WERI-Rb-1 (cell line): ENCODE measurements at regions not wholly inside any gene's neighbourhood (a gene's known extent, or its start where the extent isn't known, plus 50 kb on each side); places are given as distances from the start of the nearest gene placed in this dataset.

Source experiments
- DNase-seq: peaks from one replicate; pipeline ENCODE4 v3.0.0-alpha.2; 2020
- H3K27ac ChIP-seq: fragments of 250-450 bp; sonication (Bioruptor Pico); 2 replicates; pipeline ENCODE4 v1.5.1; 2020; ENCODE audit warnings: mild to moderate bottlenecking, moderate library complexity
- H3K27me3 ChIP-seq: fragments of 250-450 bp; sonication (Bioruptor Pico); 2 replicates; pipeline ENCODE4 v1.5.1; 2021; ENCODE audit warnings: mild to moderate bottlenecking, low read depth, moderate library complexity; ENCODE audit not compliant: insufficient read depth, severe bottlenecking
- H3K36me3 ChIP-seq: fragments of 250-450 bp; sonication (Bioruptor Pico); 2 replicates; pipeline ENCODE4 v1.5.1; 2020; ENCODE audit warnings: mild to moderate bottlenecking, moderate library complexity
- H3K4me3 ChIP-seq: 2 replicates; pipeline ENCODE4 v1.5.1; 2011; ENCODE audit warnings: low read depth, mild to moderate bottlenecking, control low read depth, low read length
- H3K9me3 ChIP-seq: fragments of 250-450 bp; sonication (Bioruptor Pico); 2 replicates; pipeline ENCODE4 v1.5.1; 2021; ENCODE audit warnings: mild to moderate bottlenecking, moderate library complexity; ENCODE audit not compliant: severe bottlenecking
- CTCF ChIP-seq: IDR thresholded peaks from 2 replicates; pipeline ENCODE4 v1.5.1; 2011; ENCODE audit warnings: low read depth, mild to moderate bottlenecking, control low read depth, inconsistent platforms, low read length

- peak; percentile 1 for DNase-seq
- H3K27me3 ChIP-seq: no peaks in the 10 kb centered on the region
- no peak for TF ChIP-seq CTCF
- H3K4me3 ChIP-seq: no peak overlapping the region
- H3K36me3 ChIP-seq: no peaks in the 10 kb centered on the region
- H3K9me3 ChIP-seq: no peaks in the 10 kb centered on the region
- no peak overlapping the region for H3K27ac ChIP-seq
Observed at GRCh38 chr14:101507836-101508150, 53.5 kb upstream of the DIO3 start.

GRCh38 chr14:101508196-101508947 is 52.9 kb upstream of the DIO3 start:
- H3K36me3 ChIP-seq: no peaks in the 10 kb centered on the region
- DNase-seq: no peak
- H3K27ac ChIP-seq: no peak overlapping the region
- TF ChIP-seq CTCF: no peak
- H3K27me3 ChIP-seq: no peaks in the 10 kb centered on the region
- H3K4me3 ChIP-seq: no peak overlapping the region
- no peaks in the 10 kb centered on the region for H3K9me3 ChIP-seq

- DNase-seq: no peak
- no peak overlapping the region for H3K4me3 ChIP-seq
- H3K27ac ChIP-seq: no peak overlapping the region
- no peaks in the 10 kb centered on the region for H3K36me3 ChIP-seq
- TF ChIP-seq CTCF: no peak
- no peaks in the 10 kb centered on the region for H3K9me3 ChIP-seq
- H3K27me3 ChIP-seq: no peaks in the 10 kb centered on the region
Observed at GRCh38 chr14:101508948-101509729, 52.2 kb upstream of the DIO3 start.

GRCh38 chr14:101509730-101510371 is 51.4 kb upstream of the DIO3 start:
- Histone ChIP-seq H3K36me3 (no peaks in the 10 kb centered on the region), H3K27me3 (no peaks in the 10 kb centered on the region), H3K9me3 (no peaks in the 10 kb centered on the region), H3K4me3 (no peak overlapping the region), H3K27ac (no peak overlapping the region)
- TF ChIP-seq CTCF: no peak
- DNase-seq: peak; percentile 29

GRCh38 chr14:101511199-101511598 is 50.1 kb upstream of the DIO3 start:
- no peak for DNase-seq
- H3K27me3 ChIP-seq: no peaks in the 10 kb centered on the region
- H3K4me3 ChIP-seq: no peak overlapping the region
- no peaks in the 10 kb centered on the region for H3K36me3 ChIP-seq
- H3K9me3 ChIP-seq: peaks cover 6% of the 10 kb centered on the region
- no peak overlapping the region for H3K27ac ChIP-seq
- no peak for TF ChIP-seq CTCF
